VCaP (cell line): ENCODE measurements at regions not wholly inside any gene's neighbourhood (a gene's known extent, or its start where the extent isn't known, plus 50 kb on each side); places are given as distances from the start of the nearest gene placed in this dataset.

ENCODE experiments used
- H3K27ac ChIP-seq: fragments of 450-650 bp; 2 replicates; pipeline ENCODE4 v1.5.1; 2017
- CTCF ChIP-seq: fragments of 450-650 bp; conservative IDR thresholded peaks from 2 replicates; pipeline ENCODE4 v1.5.1; 2017; ENCODE audit warnings: mild to moderate bottlenecking, moderate library complexity

- H3K27ac ChIP-seq, result no peak overlapping the region
- TF ChIP-seq CTCF, result no peak
Observed at GRCh38 chr4:27881705-27882104, 1021.1 kb downstream of the STIM2 start.

GRCh38 chr4:27886120-27886519 is 1025.5 kb downstream of the STIM2 start:
- no peak for TF ChIP-seq CTCF
- no peak overlapping the region for H3K27ac ChIP-seq

GRCh38 chr4:27887646-27888045 is 1027.0 kb downstream of the STIM2 start:
- no peak for TF ChIP-seq CTCF
- no peak overlapping the region for H3K27ac ChIP-seq

GRCh38 chr4:27888505-27888904 is 1027.9 kb downstream of the STIM2 start:
- H3K27ac ChIP-seq, result no peak overlapping the region

GRCh38 chr4:27894951-27895350 is 1034.3 kb downstream of the STIM2 start:
- H3K27ac ChIP-seq, result no peak overlapping the region
- no peak for TF ChIP-seq CTCF

More at GRCh38 chr4:27888505-27888904, 1027.9 kb downstream of the STIM2 start:
- no peak for TF ChIP-seq CTCF

GRCh38 chr4:27908356-27908755 is 1047.7 kb downstream of the STIM2 start:
- no peak overlapping the region for H3K27ac ChIP-seq
- no peak for TF ChIP-seq CTCF

GRCh38 chr4:27910227-27910626 is 1049.6 kb downstream of the STIM2 start:
- TF ChIP-seq CTCF, result no peak
- no peak overlapping the region for H3K27ac ChIP-seq

GRCh38 chr4:27911047-27911446 is 1050.4 kb downstream of the STIM2 start:
- no peak overlapping the region for H3K27ac ChIP-seq
- no peak for TF ChIP-seq CTCF
